GM18502 (cell line): ENCODE measurements at regions not wholly inside any gene's neighbourhood (a gene's known extent, or its start where the extent isn't known, plus 50 kb on each side); places are given as distances from the start of the nearest gene placed in this dataset.

ENCODE experiments used
- ATAC-seq: cut with Tn5 transposase; IDR thresholded peaks from one replicate; pipeline ENCODE4 v1.9.1; 2021; ENCODE audit warnings: mild to moderate bottlenecking; ENCODE audit not compliant: unreplicated experiment, poor library complexity

DNA sequence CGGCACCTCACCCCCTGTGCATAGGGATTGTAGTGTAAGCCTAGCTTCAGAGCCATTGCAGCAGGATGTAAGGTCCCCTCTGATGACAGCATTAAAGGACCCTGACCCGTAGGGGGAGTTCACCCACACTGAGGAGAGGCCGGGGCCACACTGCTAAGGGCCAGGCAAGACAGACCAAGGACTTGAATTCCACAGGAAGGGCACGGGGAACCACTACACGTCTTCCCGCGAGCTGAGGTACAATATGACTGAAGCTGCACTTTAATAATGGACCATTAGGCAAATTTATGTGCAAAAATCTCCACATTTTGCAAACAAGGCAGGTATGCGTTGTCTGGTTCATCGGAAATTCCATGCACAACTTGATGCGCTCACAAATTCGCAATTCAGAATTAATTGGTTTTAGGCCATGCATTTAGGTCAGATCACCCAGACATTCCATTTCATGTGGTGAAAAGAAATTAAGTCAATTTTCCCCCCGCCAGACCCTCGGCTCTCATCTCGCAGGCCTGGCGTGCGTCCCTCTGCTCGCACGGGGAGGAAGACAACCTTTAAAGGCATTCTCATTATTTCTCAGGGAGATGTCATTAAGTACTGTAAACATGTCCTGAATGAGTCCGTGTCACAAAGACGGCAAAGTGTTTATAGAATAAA lies 111.8 kb downstream of the FOXA2 start:
- no peak for ATAC-seq

DNA sequence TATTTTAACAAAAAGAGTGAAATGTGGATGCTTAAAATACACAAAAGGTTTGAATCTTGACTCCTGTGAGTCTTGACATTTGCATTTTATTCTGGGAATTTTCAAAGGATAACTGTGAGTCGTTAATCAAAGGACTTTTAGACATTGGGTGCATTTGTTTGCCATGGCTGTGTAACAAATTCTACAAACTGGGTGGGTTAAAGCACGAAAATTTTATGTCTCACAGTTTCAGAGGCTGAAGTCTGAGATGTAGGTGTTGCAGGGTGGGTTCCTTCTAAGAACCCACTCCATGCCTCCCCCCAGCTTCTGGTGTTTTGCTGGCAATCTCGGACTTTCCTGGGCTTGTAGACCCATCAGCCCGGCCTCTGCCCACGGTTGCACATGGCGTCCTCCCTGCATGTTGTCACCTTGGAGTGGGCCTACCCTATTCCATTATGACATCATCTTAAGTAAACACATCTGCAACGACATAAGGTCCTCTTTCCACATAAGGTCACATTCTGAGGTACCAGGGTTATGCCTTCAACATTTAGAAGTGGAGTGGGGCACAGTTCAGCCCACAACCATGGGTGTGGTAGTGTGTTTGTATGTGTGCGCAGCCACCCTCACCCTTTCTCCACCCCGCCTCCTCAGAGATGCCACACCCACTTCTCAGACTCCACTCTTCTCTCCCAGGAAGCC lies 113.1 kb downstream of the FOXA2 start:
- ATAC-seq, result no peak

DNA sequence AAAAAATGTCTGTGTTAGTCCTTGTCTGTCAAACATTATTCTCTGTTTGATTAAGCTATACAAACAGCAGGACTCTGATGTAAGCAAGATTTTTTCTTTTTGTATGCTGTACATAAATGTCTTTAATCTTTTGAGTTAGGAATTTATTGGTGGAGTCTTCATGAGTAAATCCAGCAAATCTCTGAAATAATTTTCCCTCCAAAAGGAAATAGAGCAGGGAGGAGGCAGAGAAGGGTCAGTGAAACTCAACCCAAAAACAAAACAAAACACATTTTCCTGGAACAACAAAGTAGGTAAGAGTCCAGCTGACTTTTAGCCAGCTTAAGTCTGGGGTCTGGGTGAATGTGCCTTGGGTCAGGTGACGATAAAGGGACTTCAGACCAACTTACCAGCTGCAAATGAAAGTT lies 113.7 kb downstream of the FOXA2 start:
- ATAC-seq, result no peak

DNA sequence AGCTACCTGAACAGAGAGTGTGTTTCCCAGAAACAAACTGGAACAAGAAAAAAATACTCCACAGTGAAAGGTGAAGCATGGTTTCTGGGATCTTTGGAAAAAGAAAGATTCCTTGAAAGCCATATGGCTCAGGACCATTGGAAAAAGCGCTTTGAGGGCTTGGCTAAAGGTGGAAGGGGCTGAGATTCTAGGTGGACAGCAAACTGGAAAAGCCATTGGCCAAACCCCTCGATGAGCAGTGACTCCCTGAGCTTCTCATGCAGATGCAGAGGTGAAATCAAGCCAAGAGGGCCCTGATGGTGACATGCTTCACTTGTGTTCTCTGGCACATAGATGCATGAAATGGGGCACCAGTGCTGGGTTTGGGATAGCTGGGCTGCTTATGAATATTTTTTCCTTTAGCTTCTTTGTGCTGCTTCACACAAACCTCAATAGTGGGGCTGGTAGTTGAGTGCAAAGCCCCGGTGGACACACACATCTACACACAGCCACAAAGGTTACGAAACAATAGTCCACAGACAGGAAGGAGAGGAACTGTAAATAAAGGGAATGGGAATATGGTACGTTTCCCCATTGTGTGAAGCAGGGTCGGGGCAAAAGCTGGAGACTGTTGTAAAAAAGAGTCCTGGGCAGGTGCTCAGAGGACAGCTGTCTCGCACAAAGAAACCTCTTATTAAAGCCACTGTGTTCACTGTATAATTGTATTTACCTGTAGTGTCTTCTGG lies 117.8 kb downstream of the FOXA2 start:
- no peak for ATAC-seq

DNA sequence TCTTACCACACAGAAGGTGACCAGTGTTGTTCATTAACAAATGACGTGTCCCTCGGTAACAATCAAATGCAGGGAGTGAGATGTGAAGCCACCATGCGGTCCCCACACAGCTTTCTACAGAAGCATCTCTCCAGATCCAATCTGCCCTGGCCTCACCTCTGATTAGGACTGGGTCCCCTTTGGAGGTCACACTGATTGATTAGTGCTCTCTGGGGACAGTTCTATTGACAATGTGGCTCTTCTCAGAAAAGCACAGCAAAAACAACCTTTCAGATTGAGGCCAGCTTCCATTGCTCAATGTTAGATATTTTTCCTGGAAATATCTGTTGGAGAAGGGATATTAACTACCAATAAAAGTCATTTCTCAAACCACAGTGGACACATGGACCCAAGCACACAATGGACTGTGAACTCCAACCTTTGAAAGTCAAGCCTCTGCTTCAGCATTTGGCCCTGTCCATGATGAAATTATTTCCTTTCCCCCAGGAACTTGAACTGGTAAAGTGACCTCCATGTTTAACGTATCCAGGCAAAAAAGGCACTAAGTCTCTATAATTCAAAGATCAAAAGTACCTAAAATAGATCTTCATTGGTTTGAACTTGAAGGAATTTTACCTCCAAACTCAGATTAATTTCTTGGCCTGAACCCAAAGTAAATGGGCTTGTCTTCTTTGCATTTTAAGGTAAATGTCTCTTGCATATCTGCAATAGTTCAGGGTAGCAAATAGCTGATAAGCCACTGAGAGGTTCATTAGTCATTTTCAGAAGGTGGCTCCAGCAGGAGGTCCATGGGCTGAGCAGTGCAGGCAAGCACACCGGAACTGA lies 118.5 kb downstream of the FOXA2 start:
- no peak for ATAC-seq

DNA sequence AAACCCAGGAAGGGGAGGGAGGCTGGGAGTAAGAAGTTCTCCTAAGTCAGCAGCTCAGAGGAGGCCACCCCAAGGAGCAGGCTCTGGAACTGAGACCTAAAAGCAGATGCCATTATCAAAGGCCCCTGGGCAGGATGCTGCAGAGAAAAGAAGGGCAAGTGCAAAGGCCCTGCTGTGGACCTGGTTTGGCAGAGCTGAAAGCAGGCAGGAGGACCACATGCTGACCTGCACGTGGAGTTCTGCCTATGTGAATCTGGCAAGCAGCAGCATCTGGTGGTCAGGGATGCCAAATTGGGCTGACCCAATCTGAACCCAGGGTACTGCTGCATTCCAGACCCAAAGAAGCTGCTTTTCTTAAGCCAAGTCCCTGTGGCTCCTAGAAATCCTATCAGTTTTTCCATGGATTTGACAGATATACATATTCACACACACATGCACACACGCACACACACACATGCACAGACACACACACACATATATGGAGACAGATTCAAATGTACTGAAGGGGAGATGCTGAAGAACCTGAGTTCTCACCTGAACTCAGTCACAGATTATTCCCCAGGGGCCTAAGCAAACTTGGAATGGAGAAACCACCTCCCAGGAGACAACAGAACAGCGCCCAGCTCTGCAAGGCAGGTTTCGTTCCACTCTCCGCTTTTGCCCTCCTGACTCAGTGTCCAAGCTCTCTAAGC lies 119.9 kb downstream of the FOXA2 start:
- ATAC-seq, result no peak

DNA sequence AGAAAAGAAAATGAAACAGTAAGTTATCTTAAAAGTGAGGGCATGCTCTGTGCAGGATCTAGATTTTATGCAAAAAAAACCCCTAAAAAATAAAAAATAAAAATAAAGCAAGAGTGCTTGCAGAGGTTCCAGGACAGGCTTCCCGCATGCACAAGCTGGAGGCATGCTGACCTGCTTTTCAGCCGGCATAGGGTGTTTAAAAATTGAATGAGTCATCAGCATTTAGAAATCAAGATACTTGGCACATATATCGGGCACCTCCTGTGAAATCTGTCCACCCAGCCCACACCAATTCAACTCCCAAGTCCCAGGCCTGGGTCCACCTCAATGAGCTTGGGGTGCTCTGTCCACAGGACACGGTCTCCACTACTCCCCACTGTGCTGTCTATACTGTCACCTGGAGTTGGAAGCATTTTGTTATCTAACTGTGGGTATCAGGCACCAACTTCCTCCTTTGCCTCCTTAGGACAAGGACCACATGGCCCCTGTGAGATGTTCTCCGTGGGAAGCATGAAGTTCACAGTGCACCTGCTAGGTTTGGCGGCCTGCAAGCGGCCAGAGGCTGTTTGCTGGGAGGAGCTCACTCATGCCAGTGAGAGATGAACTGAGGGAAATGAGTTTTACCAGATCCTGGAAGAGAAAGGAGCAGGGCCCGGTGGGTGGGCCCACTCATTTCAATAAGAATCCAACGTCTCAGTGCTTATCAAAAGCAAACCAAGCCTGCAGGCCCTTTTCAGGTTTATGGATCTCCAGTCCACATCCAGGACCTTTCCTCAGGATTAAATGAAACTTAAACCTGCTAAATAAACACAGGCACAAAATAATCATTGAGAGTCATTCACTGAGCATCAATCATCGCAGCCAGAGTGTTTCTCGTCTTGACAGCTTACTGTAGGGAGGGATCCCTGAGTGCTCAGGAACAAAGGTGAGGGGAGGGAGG lies 121.1 kb downstream of the FOXA2 start:
- ATAC-seq, result no peak

DNA sequence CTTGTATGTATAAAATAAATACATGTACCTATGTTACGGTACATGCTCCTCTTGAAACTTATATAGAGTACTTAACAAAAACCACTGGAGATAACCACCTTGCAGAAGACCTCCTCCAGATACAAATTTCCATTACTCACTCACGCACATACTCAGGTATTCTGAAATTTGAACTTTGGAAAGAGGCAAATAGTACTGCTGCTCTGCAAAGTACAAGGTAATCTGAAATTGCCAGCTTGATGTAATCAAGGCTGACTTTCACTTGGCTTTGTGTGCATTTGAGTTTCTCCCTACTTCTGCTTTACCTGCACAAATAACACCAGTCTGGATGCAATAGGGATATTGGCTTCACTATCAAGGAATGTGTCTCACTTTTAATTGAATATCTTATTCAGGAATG lies 123.6 kb downstream of the FOXA2 start:
- ATAC-seq, result no peak

DNA sequence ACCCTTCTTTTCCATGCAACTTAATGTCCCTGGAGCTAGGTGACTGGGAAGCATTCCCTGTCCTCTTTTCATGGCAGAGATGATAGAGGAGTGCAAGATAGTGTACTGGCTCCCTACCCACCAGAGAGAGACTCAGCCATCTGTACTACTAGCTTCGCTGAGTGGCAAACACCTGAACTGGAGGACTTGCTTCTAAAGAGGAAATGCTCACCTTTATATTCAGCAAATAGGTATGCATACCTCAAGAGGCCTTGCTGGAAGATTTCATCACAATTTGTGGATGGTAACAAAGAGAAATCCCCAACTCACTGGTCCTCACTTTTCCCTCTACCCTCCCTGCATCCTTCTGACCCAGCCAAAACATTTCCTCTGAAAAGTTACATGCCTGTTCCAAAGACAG lies 124.1 kb downstream of the FOXA2 start:
- no peak for ATAC-seq

DNA sequence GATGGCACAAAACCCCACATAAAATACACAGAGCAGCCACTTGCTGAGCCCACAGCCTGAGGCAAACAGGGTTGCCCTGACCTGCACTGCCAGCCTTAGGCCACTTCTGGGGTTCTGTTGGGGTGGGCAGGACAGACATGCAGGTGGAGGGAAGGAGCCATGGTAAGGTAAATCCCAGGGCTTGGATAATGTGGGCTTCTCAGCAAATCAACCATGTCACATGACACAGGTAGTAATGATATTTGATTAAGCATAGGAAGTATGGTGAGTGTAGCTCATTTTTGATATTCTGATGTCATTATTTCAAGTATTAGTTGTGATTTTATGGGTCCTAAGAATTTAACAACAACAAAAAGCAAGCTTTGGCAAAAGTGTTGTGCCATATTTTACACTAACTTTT lies 124.6 kb downstream of the FOXA2 start:
- no peak for ATAC-seq

DNA sequence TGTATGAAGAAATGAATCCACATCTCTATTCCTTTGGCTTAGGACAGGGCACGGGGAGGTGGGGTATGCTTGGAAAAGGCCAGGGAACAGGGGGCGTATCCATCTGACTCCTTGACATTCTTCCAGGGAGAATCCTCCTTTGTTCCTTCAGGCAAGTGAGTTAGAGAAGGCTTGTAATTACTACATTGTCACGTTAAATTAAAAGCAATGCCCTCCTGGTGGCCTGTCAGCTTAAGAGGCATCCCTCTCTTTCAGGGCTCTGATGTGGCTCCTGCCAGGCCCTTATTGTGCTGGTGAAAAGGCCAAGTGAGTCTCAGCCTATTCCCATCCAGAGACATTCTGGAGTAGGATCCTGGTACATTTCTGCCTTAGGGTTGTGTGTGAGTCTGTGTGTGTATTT lies 128.3 kb downstream of the FOXA2 start:
- no peak for ATAC-seq

DNA sequence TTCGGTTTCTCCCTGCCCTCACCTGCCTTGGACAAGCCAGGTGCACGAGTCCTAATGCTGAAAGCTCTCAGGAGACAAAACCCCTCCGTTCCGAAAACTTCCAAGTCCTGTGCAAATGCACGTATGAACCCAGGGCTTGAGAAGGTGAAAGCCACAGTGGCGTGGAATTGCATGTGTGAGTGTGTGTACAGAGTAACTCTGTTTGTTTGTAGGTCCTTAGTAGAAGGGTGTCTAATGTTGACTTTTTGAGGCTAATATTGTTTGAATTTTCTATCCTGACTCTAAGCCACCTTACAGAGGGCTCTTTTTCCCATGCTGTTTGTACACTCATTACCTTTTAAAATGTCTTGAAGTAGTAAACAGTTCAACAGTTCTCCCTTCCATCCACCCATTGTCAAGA lies 129.1 kb downstream of the FOXA2 start:
- no peak for ATAC-seq

DNA sequence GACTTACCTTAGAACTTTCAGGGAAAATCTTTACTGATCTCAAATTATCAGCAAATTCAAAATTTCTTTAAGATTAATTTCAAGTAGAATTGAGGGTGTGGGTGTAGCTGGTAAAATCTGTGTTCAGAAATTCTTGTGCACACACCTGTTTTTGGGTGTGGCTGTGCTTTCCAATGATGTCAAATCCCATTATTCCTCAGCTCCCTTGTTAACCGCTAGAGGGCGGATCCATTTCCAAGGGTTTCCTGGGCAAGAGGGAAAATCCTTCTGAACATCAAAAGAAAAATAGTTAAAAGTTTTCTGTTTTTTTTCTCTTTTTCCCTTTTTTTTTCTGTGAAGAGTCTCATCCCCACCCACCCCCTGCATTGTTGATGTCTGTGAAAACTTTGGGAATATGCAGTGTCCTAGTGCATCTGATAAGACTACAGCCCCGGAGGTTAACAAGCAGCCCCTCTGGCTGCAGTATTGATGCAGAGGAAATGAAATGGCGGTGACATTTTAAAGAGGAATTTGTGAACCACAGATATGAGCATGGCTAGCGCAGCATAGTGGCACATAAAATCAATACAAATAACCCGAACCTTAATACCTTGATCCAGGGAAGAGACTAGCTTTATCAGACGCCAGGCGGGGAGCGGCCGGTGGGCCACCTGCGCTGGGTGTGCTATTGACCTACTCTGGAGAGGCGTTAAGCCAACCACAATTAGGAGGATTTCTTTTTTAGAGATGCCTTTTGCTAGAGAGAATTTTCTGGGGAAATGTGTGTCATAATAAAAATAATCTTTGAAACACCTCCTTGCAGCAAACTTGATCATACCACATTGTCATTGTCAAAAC lies 130.9 kb downstream of the FOXA2 start:
- no peak for ATAC-seq

DNA sequence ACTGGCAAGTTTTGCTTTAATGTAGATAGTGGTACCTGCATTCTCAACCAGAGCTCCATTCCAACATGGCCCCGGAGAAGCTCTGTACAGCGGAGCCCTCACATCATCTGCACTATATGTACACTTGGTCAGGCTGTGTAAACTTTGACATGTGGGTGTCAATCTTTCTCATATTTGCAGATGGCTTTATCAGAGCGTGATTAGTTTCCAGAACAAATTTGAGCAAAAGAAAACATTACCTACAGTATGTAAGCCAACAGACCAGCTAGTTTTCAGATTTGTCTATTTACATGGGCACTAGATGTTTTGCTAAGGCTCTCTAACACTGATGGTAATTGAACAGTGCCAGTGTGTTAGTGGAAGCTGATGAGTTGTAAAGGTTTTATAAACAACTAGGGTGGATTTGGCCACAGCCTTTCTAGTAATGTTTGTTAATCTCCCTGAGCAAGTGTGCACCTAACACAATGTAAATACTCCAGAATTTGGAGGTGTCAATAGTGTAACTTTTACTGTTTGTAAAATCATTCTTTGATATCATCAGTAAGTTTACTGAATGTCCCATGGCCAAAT lies 131.8 kb downstream of the FOXA2 start:
- ATAC-seq, result no peak

DNA sequence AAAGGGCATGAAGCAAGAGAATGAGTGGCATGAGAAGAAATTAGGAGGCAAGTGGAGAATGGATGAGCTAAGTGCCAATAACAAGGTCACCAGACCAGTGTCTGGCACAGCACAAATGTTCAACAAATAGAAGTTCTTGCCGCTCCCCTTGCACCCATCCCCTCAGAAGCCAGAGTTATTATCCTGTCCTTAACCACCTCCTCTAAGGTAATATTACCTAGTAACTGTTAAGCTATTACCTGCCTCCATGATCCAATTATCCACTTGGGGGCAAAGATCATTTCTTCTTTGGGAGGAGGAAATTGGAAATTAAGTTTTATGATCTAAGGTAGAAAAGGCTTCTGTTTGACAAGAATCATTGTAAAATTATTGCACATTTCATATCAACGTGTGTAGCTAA lies 133.8 kb downstream of the FOXA2 start:
- ATAC-seq, result no peak

DNA sequence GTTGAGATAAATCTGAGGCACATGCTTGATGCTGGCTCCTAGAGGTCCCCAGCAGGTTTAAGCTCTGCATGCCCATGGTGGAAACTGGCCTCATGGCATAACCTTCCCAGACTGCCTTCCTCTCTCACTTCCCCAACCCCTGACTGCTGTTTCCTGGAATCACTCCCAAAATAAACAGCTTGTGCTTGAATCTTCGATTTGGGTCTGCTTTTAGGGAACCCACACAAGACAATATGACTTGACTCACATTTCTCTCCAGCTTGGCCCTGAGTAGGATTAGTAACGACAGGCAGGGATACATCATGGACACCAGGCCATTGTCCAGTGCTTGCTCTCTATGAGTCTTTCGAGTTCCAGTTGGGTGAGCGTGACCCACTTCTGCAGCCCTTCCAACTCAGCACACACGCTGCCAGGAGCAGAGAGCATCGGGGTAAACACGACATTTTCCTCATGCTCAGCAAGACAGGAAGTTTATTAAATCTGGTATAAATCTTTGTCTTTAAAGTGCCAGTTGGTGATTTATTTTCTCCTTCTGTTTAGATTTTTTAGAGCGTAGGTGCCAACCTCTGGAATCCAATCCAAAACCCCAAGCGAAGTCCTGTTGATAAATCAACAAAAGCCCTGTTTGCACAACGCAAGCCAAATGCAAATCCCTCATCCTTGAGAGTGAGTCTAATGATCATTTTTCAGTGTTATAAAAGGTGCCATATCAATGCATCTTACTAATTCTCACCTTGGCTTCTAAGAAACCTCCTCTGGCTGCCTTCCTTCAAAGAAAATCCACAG lies 135.0 kb downstream of the FOXA2 start:
- ATAC-seq, result no peak

DNA sequence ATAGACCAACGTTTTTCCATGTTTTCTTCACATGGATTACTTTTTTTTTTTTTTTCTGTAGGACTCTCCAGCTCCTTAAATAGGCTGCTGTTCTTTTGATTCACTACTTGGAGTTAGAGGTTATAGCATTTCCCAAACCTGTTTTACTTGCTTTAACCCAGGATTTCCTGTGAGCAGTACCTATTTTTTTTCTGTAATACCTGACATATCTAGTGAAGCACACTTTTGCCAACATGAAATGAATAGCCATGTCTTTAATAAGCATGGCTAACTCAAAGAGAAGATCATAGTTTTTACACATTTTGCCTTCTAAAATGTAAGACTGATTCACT lies 137.0 kb downstream of the FOXA2 start:
- ATAC-seq, result no peak
